CD4-positive, alpha-beta T cell treated with Interleukin-1 beta for 1 hour (primary cell): ENCODE measurements at regions not wholly inside any gene's neighbourhood (a gene's known extent, or its start where the extent isn't known, plus 50 kb on each side); places are given as distances from the start of the nearest gene placed in this dataset.
"Not testable (repeated sequence)": the region's sequence is repeated elsewhere in the genome, so short reads cannot be mapped to it uniquely, and the experiment has no call there.

Experiments
- DNase-seq, 2 donors: peaks; one replicate each; pipeline ENCODE4 v3.0.0-alpha.2; 2020 to 2022

- DNase-seq: no peak
These were observed 197.2 kb downstream of the GRXCR1 start for GRCh38 chr4:43089730-43090129.

GRCh38 chr4:43103048-43103447, 210.5 kb downstream of the GRXCR1 start:
- no peak for DNase-seq

GRCh38 chr4:43112139-43112538, 219.6 kb downstream of the GRXCR1 start:
- no peak for DNase-seq

- no peak for DNase-seq
These were observed 220.7 kb downstream of the GRXCR1 start for GRCh38 chr4:43113196-43113595.

- DNase-seq: no peak
These were observed 234.1 kb downstream of the GRXCR1 start for GRCh38 chr4:43126595-43126994.

- no peak for DNase-seq
These were observed 237.9 kb downstream of the GRXCR1 start for GRCh38 chr4:43130228-43131021.

GRCh38 chr4:43132010-43132582, 239.6 kb downstream of the GRXCR1 start:
- peak; percentile 1 to 4 for DNase-seq

- no peak for DNase-seq
These were observed 241.1 kb downstream of the GRXCR1 start for GRCh38 chr4:43133566-43133965.

- DNase-seq: no peak
These were observed 244.2 kb downstream of the GRXCR1 start for GRCh38 chr4:43136752-43137151.

GRCh38 chr4:43146198-43146597, 253.7 kb downstream of the GRXCR1 start:
- no peak for DNase-seq

GRCh38 chr4:43148481-43148880, 256.0 kb downstream of the GRXCR1 start:
- no peak for DNase-seq

- no peak for DNase-seq
These were observed 270.7 kb downstream of the GRXCR1 start for GRCh38 chr4:43163101-43163792.

- no peak for DNase-seq
These were observed 297.2 kb downstream of the GRXCR1 start for GRCh38 chr4:43189741-43190140.

GRCh38 chr4:43212576-43212975, 320.1 kb downstream of the GRXCR1 start:
- not testable (repeated sequence) for DNase-seq

GRCh38 chr4:43223820-43224219, 331.3 kb downstream of the GRXCR1 start:
- no peak for DNase-seq

- no peak for DNase-seq
These were observed 332.0 kb downstream of the GRXCR1 start for GRCh38 chr4:43224559-43224958.

- no peak for DNase-seq
These were observed 340.8 kb downstream of the GRXCR1 start for GRCh38 chr4:43233321-43233720.

GRCh38 chr4:43234626-43235415, 342.3 kb downstream of the GRXCR1 start:
- no peak for DNase-seq

GRCh38 chr4:43238008-43238407, 345.5 kb downstream of the GRXCR1 start:
- no peak for DNase-seq

GRCh38 chr4:43238585-43238984, 346.1 kb downstream of the GRXCR1 start:
- DNase-seq: no peak

- DNase-seq: no peak
These were observed 348.6 kb downstream of the GRXCR1 start for GRCh38 chr4:43241104-43241503.

- DNase-seq: no peak
These were observed 350.1 kb downstream of the GRXCR1 start for GRCh38 chr4:43242606-43243005.

- no peak for DNase-seq
These were observed 351.1 kb downstream of the GRXCR1 start for GRCh38 chr4:43243433-43244116.
